ENCODE measurements at regions not wholly inside any gene's neighbourhood (a gene's known extent, or its start where the extent isn't known, plus 50 kb on each side); places are given as distances from the start of the nearest gene placed in this dataset.
A peak's percentile ranks its signal among the peaks of the same experiment; 100 is the strongest.
"Not testable (repeated sequence)": the region's sequence is repeated elsewhere in the genome, so short reads cannot be mapped to it uniquely, and the experiment has no call there.

GRCh38 chr2:87514034-87514433 lies 233.9 kb upstream of the PLGLB2 start:
- DNase-seq (ENCODE audit: low read depth, low spot score) = not testable (repeated sequence)

DNA sequence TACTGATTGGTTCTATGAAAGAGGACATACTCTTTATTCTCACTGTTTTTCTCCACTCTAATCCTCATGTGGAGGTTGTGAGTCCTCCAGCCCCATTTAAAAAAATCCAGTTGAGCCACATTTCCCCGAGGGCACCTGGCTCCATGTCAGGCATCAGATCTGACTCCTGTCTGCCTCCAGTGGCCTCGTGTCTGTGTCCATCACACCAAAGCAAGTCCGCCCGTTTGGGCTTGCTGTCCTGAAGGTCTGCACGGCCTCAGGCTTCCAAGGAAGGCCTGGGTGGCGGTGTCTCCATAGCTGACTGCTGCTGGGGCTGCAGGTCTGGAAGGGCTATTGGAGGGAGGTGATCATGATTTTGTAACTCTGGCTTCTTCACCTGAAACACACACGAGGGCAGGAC lies 233.4 kb upstream of the PLGLB2 start:
- not testable (repeated sequence) for DNase-seq (ENCODE audit: low read depth, low spot score)

GRCh38 chr2:87515226-87515625 lies 232.7 kb upstream of the PLGLB2 start:
- not testable (repeated sequence) for DNase-seq (ENCODE audit: low read depth, low spot score)

DNA sequence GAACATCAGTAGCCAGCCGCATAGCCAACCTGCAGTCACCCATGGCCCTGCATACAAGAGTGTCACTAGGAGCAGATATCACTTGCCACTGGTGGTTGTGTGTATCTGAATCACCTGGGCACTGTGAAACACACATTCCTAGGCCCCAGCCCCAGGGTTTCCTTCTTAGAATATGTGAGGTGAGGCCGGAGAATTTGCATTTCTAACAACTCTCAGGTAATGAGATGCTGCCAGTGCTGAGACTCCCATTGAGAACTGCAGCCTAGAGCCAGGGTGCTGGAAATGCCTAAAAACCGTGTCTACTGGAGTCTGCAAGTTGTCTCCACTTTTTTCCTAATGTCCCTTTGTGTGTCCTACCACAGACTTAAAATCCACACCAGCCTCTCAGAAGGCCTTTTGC lies 232.0 kb upstream of the PLGLB2 start:
- not testable (repeated sequence) for DNase-seq (ENCODE audit: low read depth, low spot score)

- not testable (repeated sequence) for DNase-seq (ENCODE audit: low read depth, low spot score)
Measured at GRCh38 chr2:87516369-87516967, 231.4 kb upstream of the PLGLB2 start.

DNA sequence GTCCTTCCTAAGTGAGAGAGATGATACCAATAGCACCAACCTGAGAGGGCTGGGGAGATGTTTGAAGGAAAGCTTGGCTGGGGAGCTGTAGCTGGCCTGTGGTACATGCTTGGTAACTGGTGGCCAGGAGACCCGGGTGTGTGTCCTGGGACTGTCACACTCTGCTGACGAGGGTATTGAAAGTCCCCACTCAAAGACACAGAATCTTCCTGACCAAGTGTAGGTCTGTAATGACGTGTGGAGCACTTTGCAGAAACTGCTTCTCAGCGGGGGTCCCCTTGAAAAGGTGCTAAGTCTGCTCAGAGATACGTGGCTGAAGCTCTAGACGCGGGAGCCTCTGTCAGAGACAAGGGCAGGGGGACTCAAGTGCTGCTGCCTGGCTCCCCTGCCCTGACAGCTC lies 230.4 kb upstream of the PLGLB2 start:
- not testable (repeated sequence) for DNase-seq (ENCODE audit: low read depth, low spot score)

DNA sequence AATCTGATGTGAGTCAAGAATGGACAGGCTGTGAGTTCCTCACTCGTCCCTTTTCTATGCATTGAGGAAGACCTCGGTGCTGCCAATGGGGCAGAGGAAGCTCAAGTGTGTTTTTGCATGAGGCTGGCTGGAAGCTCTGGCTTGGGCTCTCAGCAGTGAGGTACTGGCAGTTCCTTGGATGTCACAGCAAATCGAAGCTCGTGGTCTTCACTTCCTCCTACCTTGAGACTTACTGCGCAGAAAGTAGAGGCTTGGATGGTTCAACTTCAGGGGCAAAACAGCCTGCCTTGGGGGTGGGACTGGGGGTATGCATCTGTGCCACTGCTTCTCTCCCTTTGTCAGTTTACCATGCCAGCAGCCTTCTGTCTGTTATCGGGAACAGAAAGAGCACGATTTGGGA lies 229.8 kb upstream of the PLGLB2 start:
- not testable (repeated sequence) for DNase-seq (ENCODE audit: low read depth, low spot score)

DNA sequence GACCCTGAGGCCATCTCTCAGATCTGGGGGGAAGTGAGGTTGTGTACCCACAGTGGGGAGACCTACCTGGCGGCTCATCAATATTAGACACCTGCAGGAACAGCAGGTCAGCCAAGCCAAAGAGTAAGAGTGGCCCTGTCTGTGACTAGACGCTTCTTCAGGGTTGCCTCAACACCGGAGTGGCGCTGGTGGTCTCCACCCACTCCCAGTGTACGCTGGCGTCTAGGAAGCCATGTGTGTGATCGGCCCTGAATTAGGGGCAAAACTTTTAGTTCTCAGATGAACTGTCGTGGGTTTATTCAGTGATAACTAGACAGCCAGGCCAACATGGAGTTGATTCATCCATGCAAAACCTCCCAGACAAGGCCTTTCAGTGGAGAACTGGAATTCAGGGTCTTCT lies 229.3 kb upstream of the PLGLB2 start:
- not testable (repeated sequence) for DNase-seq (ENCODE audit: low read depth, low spot score)

DNA sequence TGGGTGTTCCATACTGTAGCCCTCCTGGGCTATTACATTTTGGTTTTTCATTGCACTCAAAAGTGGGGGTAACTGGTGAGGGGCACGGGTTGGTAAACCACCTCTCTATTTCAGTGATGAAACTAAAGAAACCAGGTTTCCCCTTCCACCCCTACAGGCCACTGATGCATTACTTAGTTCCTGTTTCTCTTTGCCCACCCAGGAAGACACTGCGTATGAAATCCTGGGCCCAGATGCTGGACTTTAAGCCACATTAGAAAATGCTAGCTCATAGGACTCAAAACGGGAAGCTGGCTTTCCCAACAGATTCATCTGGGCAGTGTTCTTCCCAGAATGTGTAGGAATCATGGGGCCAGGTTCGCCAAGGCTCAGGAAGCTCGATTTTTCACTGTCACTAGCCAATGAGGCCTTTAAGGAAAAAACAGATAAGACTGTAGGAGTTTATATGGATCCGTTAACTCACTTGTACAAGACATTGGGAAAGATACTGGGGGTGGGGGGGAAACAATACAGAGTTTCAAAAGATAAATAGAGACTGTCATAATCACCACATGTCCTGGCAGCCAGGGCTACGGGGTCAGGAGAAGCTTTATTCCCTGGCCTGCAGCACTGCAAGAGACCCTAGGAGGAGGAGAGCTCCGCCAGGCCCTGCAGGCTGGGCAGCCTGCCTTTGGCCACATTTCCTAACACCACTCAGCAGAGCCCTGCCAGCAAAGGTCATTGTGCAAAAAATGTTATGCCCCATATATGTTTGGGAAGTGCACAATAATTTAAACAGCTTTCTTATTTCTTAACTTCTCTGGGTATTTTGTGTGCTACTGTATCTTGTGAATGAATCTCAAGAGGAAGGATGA lies 228.5 kb upstream of the PLGLB2 start:
- not testable (repeated sequence) for DNase-seq (ENCODE audit: low read depth, low spot score)

GRCh38 chr2:87521057-87521456 lies 226.8 kb upstream of the PLGLB2 start:
- DNase-seq (ENCODE audit: low read depth, low spot score) = not testable (repeated sequence)

DNA sequence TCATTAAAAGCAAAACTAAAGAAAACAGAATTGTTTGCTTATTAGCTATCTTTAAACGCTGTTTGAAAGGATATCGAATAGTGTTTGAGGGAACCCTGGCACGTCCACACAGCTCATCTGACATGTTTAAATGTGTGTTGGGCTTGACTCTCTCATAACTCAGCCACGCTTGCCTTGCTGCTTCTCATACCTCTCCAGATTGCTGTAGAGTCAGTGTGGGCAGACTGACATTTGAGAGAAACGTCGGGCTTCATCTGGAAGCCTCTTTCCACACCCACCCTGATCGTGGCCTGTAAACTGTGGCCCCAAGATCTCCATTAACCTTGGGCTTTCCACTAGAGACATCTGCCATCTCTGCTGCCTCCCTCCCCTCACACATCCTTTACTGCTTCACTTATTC lies 226.4 kb upstream of the PLGLB2 start:
- not testable (repeated sequence) for DNase-seq (ENCODE audit: low read depth, low spot score)

- not testable (repeated sequence) for DNase-seq (ENCODE audit: low read depth, low spot score)
Measured at GRCh38 chr2:87524619-87525188, 223.2 kb upstream of the PLGLB2 start.

DNA sequence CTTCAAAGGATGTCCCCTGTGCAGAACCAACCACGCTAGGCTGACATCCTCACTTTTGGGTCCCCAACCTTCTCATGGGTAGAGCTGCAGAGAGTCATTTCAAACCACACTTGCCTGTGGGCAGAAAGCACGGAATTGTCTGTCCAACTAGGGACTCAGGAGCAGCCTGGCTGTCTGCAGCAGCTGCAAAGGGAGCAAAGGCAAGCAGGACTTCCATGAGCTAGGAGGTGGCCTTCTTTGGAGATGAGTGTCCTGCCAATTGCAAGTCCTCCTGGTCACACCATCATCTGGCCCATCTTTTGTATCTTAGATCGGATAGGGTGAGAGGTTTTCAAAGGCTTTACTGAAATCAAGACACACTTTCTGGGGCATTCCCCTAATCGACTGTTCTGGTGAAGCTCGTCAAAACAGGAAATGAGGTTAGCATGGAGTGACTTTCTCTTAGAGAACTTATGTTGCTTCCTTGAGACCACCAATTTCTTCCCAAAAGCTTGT lies 222.3 kb upstream of the PLGLB2 start:
- not testable (repeated sequence) for DNase-seq (ENCODE audit: low read depth, low spot score)

DNA sequence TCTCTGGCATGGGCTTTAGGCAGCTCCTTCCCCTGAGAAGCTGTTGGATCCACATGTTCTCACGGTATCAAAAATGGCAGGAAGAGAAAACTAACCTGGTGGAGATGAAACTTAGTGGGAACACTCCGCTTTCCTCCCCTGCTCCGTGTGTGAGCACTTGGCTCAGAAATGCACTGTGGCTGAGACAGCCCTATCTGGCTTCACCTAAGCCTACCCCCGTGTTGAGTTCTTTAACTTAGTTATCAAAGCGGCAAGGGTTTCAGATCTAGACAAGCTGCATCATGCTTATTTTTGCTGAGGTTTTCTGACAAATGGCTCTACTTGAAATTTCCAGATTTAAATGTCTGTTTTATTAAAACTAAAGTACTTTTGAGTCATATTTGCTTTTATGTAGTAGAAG lies 221.6 kb upstream of the PLGLB2 start:
- not testable (repeated sequence) for DNase-seq (ENCODE audit: low read depth, low spot score)

GRCh38 chr2:87531968-87532715 lies 215.7 kb upstream of the PLGLB2 start:
- DNase-seq (ENCODE audit: low read depth, low spot score) = not testable (repeated sequence)

DNA sequence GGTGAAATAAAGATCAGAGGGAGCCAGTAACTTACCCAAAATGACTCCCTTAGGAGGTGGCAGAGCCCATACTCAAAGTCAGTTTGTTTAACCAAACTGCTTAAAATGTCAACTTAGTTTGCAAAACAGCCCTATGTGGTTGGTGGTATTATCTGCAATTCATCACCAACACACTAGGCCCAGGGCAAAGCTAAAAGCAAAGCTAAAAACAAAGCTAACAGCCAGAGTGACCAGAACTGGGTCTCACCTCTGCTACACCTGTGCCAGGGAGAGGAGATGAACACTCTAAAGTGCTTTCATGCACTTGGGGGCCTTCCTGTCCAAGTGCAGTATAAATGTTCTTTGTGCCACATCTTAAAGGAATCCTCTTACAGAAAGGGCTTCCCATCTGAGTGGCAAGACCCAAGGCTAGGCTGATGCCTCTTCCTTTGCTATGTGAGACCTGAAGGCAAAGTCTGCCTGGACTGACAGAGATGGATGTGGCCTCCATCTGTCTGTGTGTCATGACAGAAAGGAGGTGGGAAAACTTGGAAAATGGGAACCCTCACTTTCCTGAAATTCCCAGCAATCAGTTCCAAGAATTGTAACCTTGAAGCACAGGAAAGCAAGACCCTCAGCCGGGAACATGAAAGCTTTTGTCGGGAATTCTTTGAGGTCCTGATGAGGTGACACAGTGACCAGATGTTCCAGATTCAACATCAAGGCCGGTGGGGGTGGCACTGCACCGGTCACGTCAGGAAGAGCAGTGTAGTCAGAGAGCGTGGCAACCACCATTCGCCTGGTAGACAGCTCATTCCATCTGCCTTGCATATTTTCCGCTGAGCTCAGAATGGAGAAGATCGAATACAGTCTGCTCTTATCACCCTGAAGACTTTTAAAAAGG lies 214.3 kb upstream of the PLGLB2 start:
- DNase-seq (ENCODE audit: low read depth, low spot score) = peak; percentile 4

GRCh38 chr2:87534273-87534889 lies 213.5 kb upstream of the PLGLB2 start:
- DNase-seq (ENCODE audit: low read depth, low spot score) = not testable (repeated sequence)

DNA sequence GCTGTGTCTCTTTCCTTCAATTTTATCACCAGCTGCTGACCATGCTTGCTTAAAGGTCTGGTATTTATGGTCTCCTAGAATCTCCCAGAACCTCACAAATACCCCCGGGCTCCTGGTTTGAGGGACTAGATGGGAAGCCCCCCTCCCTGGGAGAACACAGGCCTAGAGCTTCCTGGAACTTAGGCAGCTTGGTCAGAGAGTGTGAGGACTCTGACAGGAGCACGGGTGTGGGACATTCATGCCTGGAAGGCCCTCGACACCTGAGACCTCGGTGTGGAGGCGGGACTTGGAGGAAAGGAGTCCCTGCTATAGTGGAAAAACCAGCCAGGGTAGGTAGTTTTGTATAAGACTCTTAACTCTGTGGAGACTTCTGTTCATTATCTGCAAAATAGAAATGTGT lies 211.5 kb upstream of the PLGLB2 start:
- not testable (repeated sequence) for DNase-seq (ENCODE audit: low read depth, low spot score)

GRCh38 chr2:87537251-87537671 lies 210.6 kb upstream of the PLGLB2 start:
- DNase-seq (ENCODE audit: low read depth, low spot score) = not testable (repeated sequence)

DNA sequence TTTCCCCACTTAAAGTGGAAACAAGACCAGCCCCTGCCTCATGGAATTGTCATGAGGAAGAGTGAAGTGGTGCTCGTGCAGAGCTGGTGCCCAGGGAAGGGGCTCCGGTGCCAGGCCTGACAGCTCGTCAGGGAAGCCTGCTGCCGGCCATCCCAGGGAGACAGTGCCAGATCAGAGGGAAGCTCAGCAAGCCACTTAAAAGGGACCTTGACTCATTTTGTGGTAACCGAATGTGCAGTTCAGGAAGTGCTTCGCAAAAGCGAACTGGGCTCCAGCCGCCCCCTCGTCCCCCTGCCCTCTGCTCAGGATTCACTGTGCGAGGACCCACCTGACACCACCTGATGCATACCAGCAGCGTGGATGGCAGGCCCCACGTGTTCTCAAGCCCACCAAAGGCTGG lies 209.6 kb upstream of the PLGLB2 start:
- DNase-seq (ENCODE audit: low read depth, low spot score) = not testable (repeated sequence)
